Central memory CD8-positive, alpha-beta T cell (primary cell): ENCODE measurements at regions not wholly inside any gene's neighbourhood (a gene's known extent, or its start where the extent isn't known, plus 50 kb on each side); places are given as distances from the start of the nearest gene placed in this dataset.
"Not testable (repeated sequence)": the region's sequence is repeated elsewhere in the genome, so short reads cannot be mapped to it uniquely, and the experiment has no call there.

ENCODE experiments used
- ATAC-seq: fragments of 150-1000 bp; cut with Tn5 transposase; replicated peaks from 2 replicates; pipeline ENCODE4 v1.10.0; 2022; ENCODE audit warnings: mild to moderate bottlenecking, moderate FRiP score, moderate number of reproducible peaks; ENCODE audit not compliant: poor library complexity, severe bottlenecking; ENCODE audit errors: extremely low read depth
- DNase-seq, 2 donors: peaks; one replicate each; pipeline ENCODE4 v3.0.0; 2021; ENCODE audit warnings: low spot score in 2 of 2
- H3K27ac Mint-ChIP-seq: one replicate; pipeline ENCODE4 v1.8.0; 2022; ENCODE audit warnings: low read depth, mild to moderate bottlenecking, moderate library complexity, mixed read lengths
- H3K27me3 Mint-ChIP-seq: one replicate; pipeline ENCODE4 v1.8.0; 2022; ENCODE audit warnings: mixed read lengths
- H3K36me3 Mint-ChIP-seq: one replicate; pipeline ENCODE4 v1.8.0; 2022; ENCODE audit warnings: mild to moderate bottlenecking, moderate library complexity, mixed read lengths; ENCODE audit not compliant: insufficient read depth
- H3K4me1 Mint-ChIP-seq: one replicate; pipeline ENCODE4 v1.8.0; 2022; ENCODE audit warnings: mixed read lengths
- H3K4me3 Mint-ChIP-seq: one replicate; pipeline ENCODE4 v1.8.0; 2022; ENCODE audit warnings: mild to moderate bottlenecking, moderate library complexity, mixed read lengths
- H3K9me3 Mint-ChIP-seq: one replicate; pipeline ENCODE4 v1.8.0; 2022; ENCODE audit warnings: mixed read lengths

DNA sequence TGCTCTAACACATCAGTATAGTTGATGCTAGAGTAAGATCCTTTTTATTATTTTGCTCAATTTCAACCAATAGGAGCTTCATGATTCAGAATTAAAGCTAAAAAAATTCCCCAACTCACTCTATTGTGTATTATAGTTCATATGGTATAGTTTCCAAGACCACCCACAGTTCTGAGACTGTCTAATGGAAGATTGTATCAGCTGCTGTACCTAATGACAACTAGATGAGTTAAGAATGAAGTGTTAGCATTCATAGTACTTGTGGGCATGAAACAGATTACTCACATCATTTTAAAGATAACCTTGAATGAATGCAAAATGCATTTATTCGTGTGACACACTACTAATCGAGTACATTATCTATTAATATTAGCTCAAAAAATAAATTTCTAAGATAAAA is 289.9 kb upstream of the ATP11B start:
- Mint-ChIP-seq H3K9me3 (no peaks in the 10 kb centered on the region), H3K4me3 (no peak overlapping the region), H3K36me3 (peaks cover 1% of the 10 kb centered on the region), H3K4me1 (no peaks in the 10 kb centered on the region), H3K27me3 (peaks cover 22% of the 10 kb centered on the region), H3K27ac (no peak overlapping the region)
- ATAC-seq: no peak
- DNase-seq: no peak

DNA sequence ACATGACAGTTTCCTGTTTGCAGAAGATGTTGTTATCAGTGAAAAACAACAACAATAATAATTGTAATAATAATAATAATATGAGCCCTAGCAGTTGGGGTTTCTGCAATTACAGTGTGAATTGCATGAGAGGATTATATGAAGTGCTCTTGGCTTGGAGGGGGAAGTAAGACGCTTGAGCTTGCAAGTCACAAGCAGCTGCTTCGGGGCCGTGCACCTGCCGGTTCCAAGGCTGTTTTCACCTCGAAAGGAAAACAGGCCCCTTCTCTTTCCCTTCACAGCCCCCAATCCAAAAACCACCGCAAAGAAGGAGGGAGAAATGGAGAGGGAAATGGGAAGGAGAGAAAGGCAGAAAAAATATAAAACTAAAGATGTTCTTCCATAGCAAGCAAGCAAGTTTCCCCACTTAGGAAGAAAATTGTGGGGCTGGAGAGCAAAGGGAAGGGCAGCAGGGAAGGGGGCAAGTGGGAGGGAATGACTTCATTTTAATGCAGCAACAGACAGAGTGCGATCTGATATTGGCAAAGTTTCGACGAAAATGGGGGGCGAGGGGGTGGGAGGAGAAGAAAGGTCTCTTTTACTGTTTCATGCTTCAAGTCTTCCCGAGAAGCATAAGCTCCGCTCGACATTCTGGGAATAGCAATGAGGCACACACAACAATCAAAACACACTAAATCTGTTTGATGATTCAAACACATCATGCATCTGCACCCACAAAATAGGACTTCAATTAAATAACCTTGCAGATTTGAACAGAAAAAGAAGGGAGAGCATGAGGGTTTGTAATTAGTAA is 284.2 kb upstream of the ATP11B start:
- ATAC-seq (no peak), DNase-seq (no peak)
- H3K9me3 Mint-ChIP-seq: no peaks in the 10 kb centered on the region
- H3K27ac Mint-ChIP-seq: no peak overlapping the region
- no peaks in the 10 kb centered on the region for H3K4me1 Mint-ChIP-seq
- H3K27me3 Mint-ChIP-seq: peaks cover 34% of the 10 kb centered on the region
- no peaks in the 10 kb centered on the region for H3K36me3 Mint-ChIP-seq
- H3K4me3 Mint-ChIP-seq: no peak overlapping the region

DNA sequence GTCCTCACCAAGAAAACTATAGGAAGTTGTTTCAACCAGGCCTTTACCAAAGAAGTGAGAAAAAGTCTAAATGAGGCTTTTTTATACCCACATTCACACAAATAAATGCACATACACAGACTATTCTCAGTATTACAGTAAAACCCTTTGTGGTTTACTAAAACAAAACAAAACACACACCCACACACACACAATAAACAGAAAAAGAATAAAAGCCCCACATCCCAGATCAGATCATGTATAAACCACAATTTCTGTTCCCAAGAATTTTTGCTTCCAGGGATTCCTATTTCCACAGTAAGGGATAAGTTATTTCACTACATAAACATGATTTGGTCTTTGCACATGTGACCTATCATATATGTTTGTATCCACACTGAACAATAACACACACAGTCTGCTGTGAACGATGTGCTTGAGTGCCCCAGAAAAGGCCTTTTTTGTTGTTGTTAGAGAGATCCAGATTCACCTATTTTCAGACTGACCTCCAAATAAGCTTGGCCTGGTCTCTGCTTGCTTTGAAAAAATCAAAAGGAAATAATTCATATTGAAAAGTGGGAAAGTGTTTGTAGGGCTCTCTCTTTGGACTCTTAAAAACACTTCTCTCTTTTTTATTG is 283.4 kb upstream of the ATP11B start:
- H3K36me3 Mint-ChIP-seq: no peaks in the 10 kb centered on the region
- H3K9me3 Mint-ChIP-seq: no peaks in the 10 kb centered on the region
- peaks cover 34% of the 10 kb centered on the region for H3K27me3 Mint-ChIP-seq
- DNase-seq: no peak
- H3K4me3 Mint-ChIP-seq: no peak overlapping the region
- no peak overlapping the region for H3K27ac Mint-ChIP-seq
- ATAC-seq: no peak
- no peaks in the 10 kb centered on the region for H3K4me1 Mint-ChIP-seq

DNA sequence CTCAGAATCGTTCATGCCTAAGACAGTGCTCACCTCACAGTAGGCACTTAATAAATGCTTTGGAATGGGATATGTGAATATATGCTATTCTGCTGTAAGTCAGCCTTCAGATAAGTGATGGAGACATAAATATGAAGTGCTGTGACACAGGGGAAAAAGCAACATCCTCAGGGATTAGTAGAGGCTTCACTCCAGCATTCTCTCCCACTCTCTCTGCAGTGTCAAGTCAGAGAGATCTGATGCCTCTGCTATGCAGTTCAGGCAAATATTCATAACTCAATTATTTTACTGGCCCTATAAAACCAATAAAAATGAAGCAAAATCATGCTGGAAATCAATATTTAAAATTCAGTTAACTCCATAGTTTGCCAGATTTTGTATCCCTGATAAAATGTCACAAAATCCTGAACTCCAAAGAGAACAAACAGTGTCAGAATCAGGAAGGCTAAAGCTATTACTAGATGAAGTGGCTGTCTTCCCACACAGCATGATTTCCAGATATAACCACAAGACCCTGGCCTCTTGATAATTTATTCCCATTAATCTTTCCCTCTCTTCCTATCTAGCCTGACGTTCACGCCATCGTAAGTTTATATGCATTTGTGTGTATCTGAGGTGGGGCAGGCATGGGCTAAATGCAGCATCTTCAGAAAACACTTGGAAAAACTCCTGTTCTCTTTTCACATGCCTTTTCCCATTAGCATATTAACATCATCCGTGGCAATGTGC is 278.9 kb upstream of the ATP11B start:
- Mint-ChIP-seq H3K36me3 (no peaks in the 10 kb centered on the region), H3K4me3 (no peak overlapping the region), H3K9me3 (no peaks in the 10 kb centered on the region), H3K27me3 (peaks cover 2% of the 10 kb centered on the region), H3K4me1 (no peaks in the 10 kb centered on the region), H3K27ac (no peak overlapping the region)
- no peak for DNase-seq
- no peak for ATAC-seq

DNA sequence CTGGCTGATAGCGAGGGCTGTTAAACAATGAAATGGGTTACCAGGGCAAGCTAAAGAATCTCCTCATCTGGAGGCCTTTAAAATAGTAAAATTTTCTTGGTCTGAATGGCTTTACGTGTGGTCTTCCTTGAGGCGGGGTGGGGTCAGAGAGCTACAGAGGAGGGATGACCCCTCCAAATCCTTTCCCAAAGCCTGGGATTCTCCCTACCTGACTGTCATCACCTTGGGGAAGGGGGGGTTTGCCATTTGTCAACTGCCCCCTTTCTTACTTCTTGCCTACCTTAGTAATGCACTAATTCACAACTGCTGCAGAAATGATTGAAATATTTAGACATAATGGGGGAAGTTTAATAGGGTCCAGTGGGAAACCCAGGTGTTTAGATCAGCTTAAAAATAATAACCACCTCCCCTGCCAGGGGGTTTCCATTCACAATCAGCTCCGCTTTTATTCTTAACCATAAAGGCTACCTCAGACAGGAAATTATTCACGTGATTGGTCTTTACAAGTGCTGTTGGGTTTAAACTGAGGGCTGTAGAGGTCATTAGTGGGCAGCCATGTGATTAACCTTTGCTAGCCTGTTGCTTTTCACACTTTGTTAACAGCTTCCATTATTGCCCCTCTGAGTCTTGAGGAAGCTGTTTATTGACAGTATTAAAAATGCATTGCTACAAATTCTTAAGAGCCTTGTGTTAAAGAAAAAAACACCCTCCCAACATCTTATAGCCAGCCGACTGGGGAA is 276.5 kb upstream of the ATP11B start:
- no peak overlapping the region for H3K4me3 Mint-ChIP-seq
- H3K9me3 Mint-ChIP-seq: no peaks in the 10 kb centered on the region
- DNase-seq: no peak
- H3K4me1 Mint-ChIP-seq: no peaks in the 10 kb centered on the region
- H3K36me3 Mint-ChIP-seq: no peaks in the 10 kb centered on the region
- H3K27me3 Mint-ChIP-seq: no peaks in the 10 kb centered on the region
- no peak for ATAC-seq
- no peak overlapping the region for H3K27ac Mint-ChIP-seq

DNA sequence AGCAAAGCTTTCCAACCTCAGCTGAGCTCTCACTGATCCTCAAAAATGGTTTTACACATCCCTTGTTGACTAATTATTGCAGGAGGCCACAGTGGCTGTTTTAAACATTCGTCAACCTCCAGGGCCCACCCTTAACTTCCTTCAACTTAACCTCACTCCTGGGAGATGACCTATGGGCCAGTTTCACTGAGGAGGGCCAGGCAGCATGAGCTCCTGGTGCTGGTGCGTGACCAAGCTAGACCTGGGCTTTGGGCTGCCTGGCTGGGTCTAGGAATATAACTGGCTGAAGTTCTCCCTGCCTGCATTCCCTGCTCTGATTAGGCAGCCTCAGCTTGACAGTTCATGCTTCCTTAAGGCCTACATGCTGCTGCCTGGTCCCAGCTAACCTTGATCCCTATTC is 273.7 kb upstream of the ATP11B start:
- Mint-ChIP-seq H3K27me3 (no peaks in the 10 kb centered on the region), H3K4me1 (no peaks in the 10 kb centered on the region), H3K36me3 (no peaks in the 10 kb centered on the region), H3K9me3 (no peaks in the 10 kb centered on the region), H3K4me3 (no peak overlapping the region), H3K27ac (no peak overlapping the region)
- DNase-seq (no peak), ATAC-seq (no peak)

DNA sequence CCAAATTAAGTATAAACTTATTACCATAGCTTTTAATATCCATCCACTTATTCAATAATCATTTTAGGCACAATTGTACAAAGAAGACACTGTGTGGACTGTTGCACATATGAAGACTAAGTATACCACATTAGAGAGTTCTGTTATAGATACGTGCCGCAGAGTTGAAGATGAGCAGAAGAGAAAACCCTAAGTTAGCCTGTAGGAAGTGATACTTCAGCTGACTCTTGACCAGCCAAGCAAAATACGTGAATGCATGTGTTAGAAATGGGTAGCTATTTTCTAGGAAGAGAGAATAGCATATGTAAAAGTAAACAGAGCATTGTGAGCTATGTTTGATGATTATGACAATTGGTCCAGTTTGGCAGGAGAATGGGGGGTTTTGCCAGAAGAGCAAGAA is 272.0 kb upstream of the ATP11B start:
- Mint-ChIP-seq H3K4me3 (no peak overlapping the region), H3K4me1 (no peaks in the 10 kb centered on the region), H3K9me3 (no peaks in the 10 kb centered on the region), H3K27ac (no peak overlapping the region), H3K27me3 (no peaks in the 10 kb centered on the region), H3K36me3 (no peaks in the 10 kb centered on the region)
- DNase-seq (no peak), ATAC-seq (no peak)

DNA sequence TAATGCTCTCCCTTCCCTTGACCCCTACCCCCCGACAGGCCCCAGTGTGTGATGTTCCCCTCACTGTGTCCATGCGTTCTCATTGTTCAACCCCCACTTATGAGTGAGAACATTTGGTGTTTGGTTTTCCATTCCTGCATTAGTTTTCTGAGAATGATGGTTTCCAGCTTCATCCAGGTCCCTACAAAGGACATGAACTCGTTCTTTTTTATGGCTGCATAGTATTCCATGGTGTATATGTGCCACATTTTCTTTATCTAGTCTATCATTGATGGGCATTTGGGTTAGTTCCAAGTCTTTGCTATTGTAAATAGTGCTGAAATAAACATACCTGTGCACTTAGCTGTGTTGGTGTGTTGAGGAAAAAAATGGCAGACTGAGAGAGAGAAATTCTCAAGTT is 269.9 kb upstream of the ATP11B start:
- not testable (repeated sequence) for H3K27ac Mint-ChIP-seq, H3K9me3 Mint-ChIP-seq, ATAC-seq, H3K27me3 Mint-ChIP-seq, H3K4me1 Mint-ChIP-seq, DNase-seq, H3K36me3 Mint-ChIP-seq, H3K4me3 Mint-ChIP-seq

DNA sequence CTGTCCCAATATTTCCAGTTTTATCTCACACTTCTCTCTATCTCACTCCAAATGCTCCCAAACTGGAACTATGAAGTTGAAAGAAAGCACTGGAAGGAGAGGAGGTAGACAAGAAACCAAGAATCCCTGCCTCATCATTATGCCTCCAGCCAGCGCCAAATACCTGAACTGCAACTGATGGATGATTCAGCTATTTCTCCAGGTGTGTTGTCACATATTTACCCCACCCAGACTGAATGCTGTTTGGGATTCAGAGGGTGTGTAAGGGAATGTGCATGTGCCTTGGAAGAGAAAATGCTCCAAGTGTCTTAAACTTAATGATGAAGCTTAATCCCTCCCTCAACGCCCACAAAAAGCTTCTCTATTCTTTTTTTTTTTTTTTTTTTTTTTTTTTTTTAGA is 269.5 kb upstream of the ATP11B start:
- Mint-ChIP-seq H3K9me3 (no peaks in the 10 kb centered on the region), H3K4me3 (no peak overlapping the region), H3K27me3 (no peaks in the 10 kb centered on the region), H3K4me1 (no peaks in the 10 kb centered on the region), H3K27ac (no peak overlapping the region), H3K36me3 (no peaks in the 10 kb centered on the region)
- ATAC-seq (no peak), DNase-seq (no peak)

DNA sequence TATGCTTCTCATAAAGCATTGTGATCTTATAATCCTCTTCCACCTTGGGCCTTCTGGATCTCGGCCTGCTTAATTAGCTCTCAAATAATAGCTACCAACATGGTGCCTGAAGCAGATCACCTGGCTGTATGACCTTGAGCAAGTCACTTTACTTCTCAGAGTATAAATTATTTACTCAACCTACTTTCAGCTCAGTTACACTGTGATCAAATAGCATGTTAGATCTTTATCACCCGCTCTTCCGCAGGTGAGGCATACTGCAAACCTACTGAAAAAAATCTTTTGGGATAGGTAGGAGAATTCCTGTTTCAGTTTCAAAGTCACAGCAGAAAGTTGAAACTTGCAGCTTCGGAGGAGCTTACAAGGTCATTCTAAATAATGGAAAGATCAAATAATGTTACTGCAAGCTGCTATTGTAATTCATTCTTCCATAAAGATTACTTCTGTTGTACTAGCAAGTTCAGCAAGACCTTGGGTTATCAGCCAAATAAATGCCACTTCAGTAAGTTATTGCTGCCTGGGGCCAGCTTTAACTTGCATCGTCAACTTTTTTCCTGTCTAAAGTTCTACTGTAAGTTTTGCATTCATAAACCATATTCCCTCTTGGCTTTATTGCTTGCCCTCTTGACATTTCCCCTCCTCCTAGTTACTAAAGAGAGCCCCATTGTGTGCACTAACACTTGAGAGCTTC is 268.4 kb upstream of the ATP11B start:
- Mint-ChIP-seq H3K27ac (no peak overlapping the region), H3K4me3 (no peak overlapping the region), H3K36me3 (no peaks in the 10 kb centered on the region), H3K9me3 (no peaks in the 10 kb centered on the region), H3K4me1 (no peaks in the 10 kb centered on the region), H3K27me3 (no peaks in the 10 kb centered on the region)
- ATAC-seq (no peak), DNase-seq (no peak)

DNA sequence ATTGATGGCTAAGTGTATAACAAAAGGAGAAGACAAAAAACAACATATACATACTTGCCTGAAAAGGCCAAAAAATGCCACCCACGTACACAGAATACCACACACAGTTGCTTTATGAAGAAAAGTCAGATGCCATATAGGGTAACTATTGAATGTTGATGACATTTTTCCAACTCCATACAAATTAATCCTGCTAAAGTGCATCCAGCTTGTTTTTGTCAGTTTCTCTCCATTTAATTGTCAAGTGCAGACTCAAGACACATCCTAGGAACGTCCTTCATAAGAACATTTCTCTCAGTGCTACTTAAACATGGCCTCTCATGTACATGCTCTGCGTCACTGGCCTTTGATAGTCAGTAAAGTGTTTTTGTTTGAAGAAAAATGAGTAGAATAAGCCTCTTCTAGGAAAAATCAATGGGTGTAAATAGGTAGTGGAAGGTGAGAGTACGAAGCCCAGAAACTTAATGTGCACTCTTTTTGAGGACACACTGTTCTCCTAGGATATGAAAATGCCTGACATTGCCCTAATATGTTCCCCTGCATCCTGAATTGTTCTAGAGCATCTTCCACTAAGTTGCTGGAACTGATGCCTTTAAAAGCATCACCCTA is 267.4 kb upstream of the ATP11B start:
- H3K36me3 Mint-ChIP-seq: no peaks in the 10 kb centered on the region

DNA sequence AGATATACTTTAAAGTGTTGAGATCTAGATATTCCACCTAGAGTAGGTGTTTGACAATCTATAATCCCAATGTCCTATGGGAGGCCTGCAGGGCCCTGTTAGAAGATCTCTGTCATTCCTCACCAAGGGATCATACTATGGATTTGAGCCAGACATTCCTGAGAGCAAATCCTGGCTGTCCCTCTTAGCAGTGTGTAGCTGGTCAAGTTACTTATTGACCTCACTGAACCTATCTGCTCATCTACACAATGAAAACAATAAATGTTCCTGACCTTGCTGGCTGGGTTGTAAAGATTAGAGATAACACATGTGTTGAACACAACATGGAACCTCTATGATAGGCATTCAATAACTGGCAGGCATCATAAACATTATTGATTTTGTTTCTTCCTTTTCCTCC is 265.6 kb upstream of the ATP11B start:
- Mint-ChIP-seq H3K27ac (no peak overlapping the region), H3K4me3 (no peak overlapping the region), H3K27me3 (no peaks in the 10 kb centered on the region)

More for the DNA sequence above, 267.4 kb upstream of the ATP11B start:
- no peak overlapping the region for H3K4me3 Mint-ChIP-seq
- no peak overlapping the region for H3K27ac Mint-ChIP-seq
- no peaks in the 10 kb centered on the region for H3K27me3 Mint-ChIP-seq
- ATAC-seq (no peak), DNase-seq (no peak)
- H3K9me3 Mint-ChIP-seq: no peaks in the 10 kb centered on the region
- H3K4me1 Mint-ChIP-seq: no peaks in the 10 kb centered on the region

More for the DNA sequence above, 265.6 kb upstream of the ATP11B start:
- DNase-seq (no peak), ATAC-seq (no peak)
- Mint-ChIP-seq H3K4me1 (no peaks in the 10 kb centered on the region), H3K9me3 (no peaks in the 10 kb centered on the region), H3K36me3 (no peaks in the 10 kb centered on the region)
